HG02870 (cell line): ENCODE measurements at regions not wholly inside any gene's neighbourhood (a gene's known extent, or its start where the extent isn't known, plus 50 kb on each side); places are given as distances from the start of the nearest gene placed in this dataset.
"Not testable (repeated sequence)": the region's sequence is repeated elsewhere in the genome, so short reads cannot be mapped to it uniquely, and the experiment has no call there.

Source experiments
- ATAC-seq: cut with Tn5 transposase; IDR thresholded peaks from one replicate; pipeline ENCODE4 v1.9.1; 2021; ENCODE audit warnings: mild to moderate bottlenecking, moderate library complexity; ENCODE audit not compliant: unreplicated experiment

- no peak for ATAC-seq
These were observed 2277.7 kb upstream of the AGA start for GRCh38 chr4:179719766-179720450.

DNA sequence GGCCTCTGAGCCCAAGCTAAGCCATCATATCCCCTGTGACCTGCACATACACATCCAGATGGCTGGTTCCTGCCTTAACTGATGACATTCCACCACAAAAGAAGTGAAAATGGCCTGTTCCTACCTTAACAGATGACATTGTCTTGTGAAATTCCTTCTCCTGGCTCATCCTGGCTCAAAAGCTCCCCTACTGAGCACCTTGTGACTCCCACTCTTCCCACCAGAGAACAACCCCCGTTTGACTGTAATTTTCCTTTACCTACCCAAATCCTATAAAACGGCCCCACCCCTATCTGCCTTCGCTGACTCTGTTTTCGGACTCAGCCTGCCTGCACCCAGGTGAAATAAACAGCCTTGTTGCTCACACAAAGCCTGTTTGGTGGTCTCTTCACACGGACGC, 2284.3 kb upstream of the AGA start:
- ATAC-seq, result not testable (repeated sequence)

GRCh38 chr4:179728305-179728704, 2286.1 kb upstream of the AGA start:
- no peak for ATAC-seq

GRCh38 chr4:179736820-179737219, 2294.6 kb upstream of the AGA start:
- ATAC-seq, result not testable (repeated sequence)

DNA sequence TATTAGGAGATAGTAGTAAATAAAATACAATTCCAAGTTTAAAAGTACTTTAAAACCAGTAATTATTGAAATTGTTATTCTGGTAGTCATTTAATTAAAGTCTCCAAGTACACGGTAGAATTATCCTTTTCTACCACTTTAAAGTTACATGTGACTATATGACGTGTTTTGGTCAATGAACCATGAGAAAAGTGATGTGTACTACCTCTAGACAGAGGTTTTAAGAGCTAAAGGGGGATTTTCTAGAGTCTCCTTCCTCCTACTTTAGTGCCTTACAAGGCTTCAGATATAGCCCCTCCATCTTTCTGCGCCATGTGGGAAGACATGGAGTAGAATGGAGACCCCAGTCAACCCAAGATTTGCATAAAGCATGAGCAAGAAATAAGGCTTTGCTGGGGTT, 2296.6 kb upstream of the AGA start:
- no peak for ATAC-seq

DNA sequence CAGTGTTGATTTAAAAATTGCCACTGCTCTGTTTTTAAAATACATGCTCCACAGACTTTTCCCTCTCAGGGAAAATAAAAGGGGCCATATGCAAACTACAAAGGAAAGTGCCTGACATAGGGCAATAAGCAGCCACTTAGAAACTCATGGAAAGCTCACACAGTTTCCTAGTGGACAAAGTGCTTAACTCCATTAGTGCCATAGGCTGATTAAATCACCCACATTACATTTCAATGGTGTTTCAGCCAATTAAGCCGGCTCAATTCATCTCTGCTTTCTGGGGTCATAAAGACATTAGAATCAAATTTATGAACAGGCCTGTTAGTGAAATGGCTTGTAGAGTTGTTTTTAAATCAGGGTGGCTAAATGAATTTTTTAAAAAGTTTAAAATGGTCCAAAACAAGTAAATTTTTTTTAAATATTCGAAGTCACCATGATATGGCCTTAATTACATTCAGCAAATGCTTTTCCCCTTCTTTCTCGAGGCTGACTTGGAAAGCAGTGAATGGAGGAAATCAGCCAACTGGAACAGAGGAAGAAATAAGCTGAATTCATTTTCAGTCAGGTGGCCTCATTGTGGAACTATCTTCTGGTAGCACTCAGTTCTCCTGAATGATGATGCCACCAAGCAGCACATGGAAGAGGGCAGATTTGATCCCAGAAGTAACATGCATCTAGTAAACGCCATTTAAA, 2305.1 kb upstream of the AGA start:
- no peak for ATAC-seq

DNA sequence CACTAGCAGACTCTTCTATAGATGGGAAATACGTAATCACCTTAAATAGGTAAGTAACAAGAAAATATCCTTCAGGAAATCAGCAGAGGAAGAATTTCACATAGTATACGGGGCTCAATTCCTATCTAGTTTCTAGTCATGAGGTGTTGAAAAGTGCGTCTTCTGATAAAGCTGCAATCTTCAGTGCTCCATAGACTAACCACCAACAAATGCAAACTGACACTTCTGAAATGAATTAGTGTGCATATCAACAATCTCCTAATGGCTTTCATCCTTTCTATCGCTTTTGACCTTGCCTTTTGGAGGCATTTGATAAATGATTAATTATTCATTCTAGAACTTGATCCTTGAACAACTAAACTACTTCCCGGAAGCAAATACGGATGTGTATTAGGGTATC, 2306.6 kb upstream of the AGA start:
- no peak for ATAC-seq

- ATAC-seq, result no peak
These were observed 2308.1 kb upstream of the AGA start for GRCh38 chr4:179750374-179750773.

- no peak for ATAC-seq
These were observed 2309.4 kb upstream of the AGA start for GRCh38 chr4:179751669-179752068.

- ATAC-seq, result no peak
These were observed 2313.1 kb upstream of the AGA start for GRCh38 chr4:179755322-179755721.

DNA sequence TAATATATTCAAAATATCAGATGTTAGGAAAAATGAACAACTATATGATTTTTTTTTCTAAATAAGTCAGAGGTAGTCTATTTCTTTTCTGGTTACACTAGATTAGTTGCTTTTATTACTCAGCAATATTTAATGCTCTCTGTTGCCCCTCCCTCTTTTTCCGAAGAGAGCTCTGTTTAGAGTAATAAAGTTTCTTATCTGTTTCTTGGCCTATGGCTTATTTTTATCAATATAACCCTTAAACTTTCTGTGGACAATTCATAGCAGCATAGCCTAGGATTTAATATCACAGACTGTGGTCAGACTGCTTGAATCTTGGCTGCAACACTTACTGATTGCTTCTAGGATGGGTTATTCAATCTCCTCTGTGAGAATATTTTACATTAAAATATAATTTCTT, 2315.4 kb upstream of the AGA start:
- ATAC-seq, result no peak

GRCh38 chr4:179762840-179763239, 2320.6 kb upstream of the AGA start:
- no peak for ATAC-seq

DNA sequence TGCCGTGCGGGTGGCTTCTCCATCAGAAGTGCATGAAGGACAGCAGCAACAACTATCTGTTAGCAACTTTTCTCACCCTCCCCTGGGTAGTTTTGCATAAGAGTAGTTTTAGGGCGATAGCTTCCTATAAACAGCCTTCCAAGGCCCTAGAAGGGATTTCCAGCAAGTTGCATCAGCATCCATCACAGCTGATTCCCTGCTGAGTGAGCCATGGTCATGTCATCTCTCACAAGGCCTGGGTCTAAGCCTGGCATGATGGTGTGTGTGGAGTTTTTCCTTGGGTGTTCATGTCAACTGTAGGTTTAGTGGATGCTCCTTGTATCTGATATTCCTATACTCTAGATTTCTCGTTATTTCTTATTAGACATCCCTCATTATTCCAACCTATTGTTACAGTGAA, 2324.7 kb upstream of the AGA start:
- ATAC-seq, result no peak

GRCh38 chr4:179768996-179769395, 2326.8 kb upstream of the AGA start:
- ATAC-seq, result no peak

GRCh38 chr4:179797738-179798137, 2355.5 kb upstream of the AGA start:
- no peak for ATAC-seq

DNA sequence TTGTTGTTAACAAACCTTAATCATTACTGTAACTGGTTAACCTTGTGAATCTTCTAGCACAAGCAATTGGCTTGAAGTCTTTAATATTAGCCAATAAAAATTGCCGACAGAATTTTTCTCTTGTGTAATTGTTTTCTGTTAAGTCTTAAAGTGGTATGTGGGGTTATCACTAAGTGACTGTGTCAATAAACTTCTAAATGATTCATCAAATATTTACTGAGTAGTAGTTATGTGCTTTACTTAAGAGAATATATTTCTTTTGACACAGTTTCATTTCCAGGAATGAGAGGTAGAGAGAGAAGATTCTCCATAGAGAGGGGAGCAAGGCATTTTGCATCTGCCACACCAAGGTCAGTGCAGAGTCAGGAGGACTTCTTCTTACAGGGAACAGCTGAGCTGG, 2361.6 kb upstream of the AGA start:
- no peak for ATAC-seq

GRCh38 chr4:179804440-179804839, 2362.2 kb upstream of the AGA start:
- ATAC-seq, result no peak

DNA sequence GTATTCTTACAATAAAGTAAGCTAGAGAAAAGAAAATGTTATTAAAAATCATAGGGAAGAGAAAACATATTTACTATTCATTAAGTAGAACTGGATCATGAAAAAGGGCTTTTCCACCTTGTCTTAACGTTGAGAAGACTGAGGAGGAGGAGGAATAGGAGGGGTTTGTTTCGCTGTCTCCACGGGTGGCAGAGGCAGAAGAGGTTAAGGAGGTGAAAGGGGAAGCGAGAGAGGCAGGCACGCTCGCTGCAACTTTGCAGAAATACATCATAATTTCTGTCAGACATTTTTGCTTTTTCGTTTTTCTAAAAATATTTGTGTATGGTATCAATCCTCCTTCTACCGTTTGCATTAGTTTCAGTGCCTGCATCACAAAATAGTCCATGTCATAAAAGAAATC, 2375.1 kb upstream of the AGA start:
- ATAC-seq, result no peak

- ATAC-seq, result no peak
These were observed 2381.1 kb upstream of the AGA start for GRCh38 chr4:179823342-179823741.

DNA sequence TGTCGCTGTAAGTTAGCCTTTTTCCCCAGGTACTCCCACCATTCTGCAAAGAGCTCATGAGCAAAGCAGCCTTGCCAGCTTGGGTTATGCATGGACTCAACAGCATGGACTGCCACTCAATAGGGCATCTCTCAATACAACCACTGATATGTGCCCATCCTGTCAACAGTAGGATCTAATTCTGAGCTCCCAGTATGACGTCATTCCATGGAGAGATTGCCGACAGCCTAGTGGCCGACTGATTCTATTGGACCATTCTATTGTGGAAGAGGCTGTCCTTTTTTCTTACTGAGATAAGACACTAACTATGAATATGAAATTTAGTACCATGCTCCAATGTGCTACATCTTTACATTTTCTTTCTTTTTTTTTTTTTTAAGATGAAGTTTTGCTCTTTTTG, 2389.0 kb upstream of the AGA start:
- no peak for ATAC-seq

- no peak for ATAC-seq
These were observed 2394.2 kb upstream of the AGA start for GRCh38 chr4:179836179-179837075.

DNA sequence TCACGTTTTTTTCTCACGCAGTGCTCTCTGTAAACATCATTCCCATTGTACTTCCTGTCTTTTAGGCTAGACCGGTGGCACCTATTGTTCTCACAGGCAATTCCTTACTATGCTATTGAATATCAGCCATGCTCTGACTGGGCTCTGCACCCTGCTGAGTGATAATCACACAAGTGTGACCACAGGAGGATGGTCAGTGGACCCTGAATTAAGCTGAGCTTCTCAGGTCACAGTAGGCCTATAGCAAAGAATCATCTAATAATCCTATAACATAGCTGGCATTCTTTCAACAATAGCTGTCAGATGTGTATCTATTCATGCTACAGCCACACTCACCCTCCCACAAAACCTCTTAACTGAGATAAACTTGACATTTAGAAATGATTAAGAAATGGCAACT, 2399.8 kb upstream of the TENM3 start:
- no peak for ATAC-seq
